ENCODE measurements at regions not wholly inside any gene's neighbourhood (a gene's known extent, or its start where the extent isn't known, plus 50 kb on each side); places are given as distances from the start of the nearest gene placed in this dataset.

- TF ChIP-seq CTCF (IDR thresholded peaks at IDR 0.05) (no peak), POLR2A (IDR thresholded peaks at IDR 0.05) (no peak)
Measured at GRCh38 chr18:28288784-28289183, 111.9 kb upstream of the CDH2 start.
